Keratinocyte (primary cell): ENCODE measurements at regions not wholly inside any gene's neighbourhood (a gene's known extent, or its start where the extent isn't known, plus 50 kb on each side); places are given as distances from the start of the nearest gene placed in this dataset.

Source experiments
- DNase-seq: peaks from one replicate; pipeline ENCODE4 v3.0.0-alpha.2; 2011; ENCODE audit warnings: low read depth, missing footprints, low spot score
- FAIRE-seq: peaks from 2 replicates; lab custom pipeline; 2011; peaks lifted over from hg19 to GRCh38; lab: Jason Lieb, UNC
- H2AFZ ChIP-seq: 2 replicates; pipeline ENCODE4 v1.6.0; 2012; ENCODE audit warnings: low read length, control low read depth, inconsistent platforms; ENCODE audit not compliant: control insufficient read depth
- H3K27ac ChIP-seq: 2 replicates; pipeline ENCODE4 v1.5.1; 2011; ENCODE audit warnings: low read length; ENCODE audit not compliant: control insufficient read depth, insufficient read depth
- H3K27me3 ChIP-seq: 3 replicates; pipeline ENCODE4 v1.6.0; 2011; ENCODE audit warnings: low read length; ENCODE audit not compliant: control insufficient read depth, insufficient read depth; ENCODE audit errors: extremely low read depth
- H3K36me3 ChIP-seq, 2 experiments: 2 replicates in 1 of 2; 3 replicates in 1 of 2; pipeline ENCODE4 v1.5.1; 2011; ENCODE audit warnings: low read length in 2 of 2, mild to moderate bottlenecking in 1 of 2; ENCODE audit not compliant: control insufficient read depth in 2 of 2, insufficient read depth in 2 of 2; ENCODE audit errors: extremely low read depth in 1 of 2
- H3K4me1 ChIP-seq: 3 replicates; pipeline ENCODE4 v1.5.1; 2011; ENCODE audit warnings: low read length; ENCODE audit not compliant: control insufficient read depth, insufficient read depth; ENCODE audit errors: extremely low read depth
- H3K4me2 ChIP-seq: 3 replicates; pipeline ENCODE4 v1.6.0; 2011; ENCODE audit warnings: low read depth, low read length; ENCODE audit not compliant: control insufficient read depth, insufficient read depth; ENCODE audit errors: extremely low read depth
- H3K4me3 ChIP-seq, 3 experiments: fragments of 200-600 bp in 1 of 3; sonication (generic) in 1 of 3; 2 replicates in 2 of 3; 3 replicates in 1 of 3; pipeline ENCODE4 v1.5.1; 2011 to 2016; ENCODE audit warnings: low read length in 3 of 3, mild to moderate bottlenecking in 3 of 3, control low read depth in 2 of 3, inconsistent platforms in 1 of 3, low read depth in 1 of 3, mixed read lengths in 1 of 3, mixed run types in 1 of 3, moderate library complexity in 1 of 3; ENCODE audit not compliant: control insufficient read depth in 2 of 3, insufficient read depth in 2 of 3; ENCODE audit errors: extremely low read depth in 1 of 3
- H3K79me2 ChIP-seq: 2 replicates; pipeline ENCODE4 v1.6.0; 2012; ENCODE audit warnings: low read length; ENCODE audit not compliant: control insufficient read depth, insufficient read depth
- H3K9ac ChIP-seq: 3 replicates; pipeline ENCODE4 v1.6.0; 2011; ENCODE audit warnings: low read length; ENCODE audit not compliant: control insufficient read depth, insufficient read depth; ENCODE audit errors: extremely low read depth
- H3K9me1 ChIP-seq: 3 replicates; pipeline ENCODE4 v1.6.0; 2011; ENCODE audit warnings: low read length; ENCODE audit not compliant: control insufficient read depth, insufficient read depth; ENCODE audit errors: extremely low read depth
- H3K9me3 ChIP-seq: 2 replicates; pipeline ENCODE4 v1.5.1; 2012; ENCODE audit warnings: low read depth, low read length; ENCODE audit not compliant: control insufficient read depth
- H4K20me1 ChIP-seq: 3 replicates; pipeline ENCODE4 v1.6.0; 2011; ENCODE audit warnings: low read length; ENCODE audit not compliant: control insufficient read depth, insufficient read depth; ENCODE audit errors: extremely low read depth
- CTCF ChIP-seq, 3 experiments: IDR thresholded peaks in 1 of 3; conservative IDR thresholded peaks in 1 of 3; optimal IDR thresholded peaks in 1 of 3; 2 replicates in 2 of 3; 3 replicates in 1 of 3; pipeline versions ENCODE3 to v1.5.1; 2011; ENCODE audit warnings: low read length in 3 of 3, mild to moderate bottlenecking in 3 of 3, moderate library complexity in 2 of 3, control low read depth in 1 of 3, inconsistent platforms in 1 of 3; ENCODE audit not compliant: insufficient read depth in 2 of 3; ENCODE audit errors: extremely low read depth in 1 of 3
- EZH2 ChIP-seq: IDR thresholded peaks from one replicate; pipeline ENCODE4 v1.6.1; 2012; ENCODE audit warnings: inconsistent platforms, mild to moderate bottlenecking, low read length, moderate library complexity
- dilution Hi-C: fragments of 300-500 bp; cut with MboI; formaldehyde crosslinking; loops from one replicate; pipeline ENCODE4 v1.7.0; 2020; ENCODE audit warnings: low sequenced_read_pairs; ENCODE audit not compliant: extremely low pct_ligation_motif_present

GRCh38 chr3:106824856-106825255 lies 552.4 kb upstream of the CCDC54 start:
- DNase-seq (no peak), FAIRE-seq (no peak)
- no peaks in the 10 kb centered on the region for H3K9me3 ChIP-seq
- H3K9me1 ChIP-seq = no peaks in the 10 kb centered on the region
- H3K4me1 ChIP-seq = peaks cover 4% of the 10 kb centered on the region
- H4K20me1 ChIP-seq = no peaks in the 10 kb centered on the region
- H2AFZ ChIP-seq = no peak overlapping the region
- dilution Hi-C loops = no loop called here
- no peak overlapping the region for H3K9ac ChIP-seq
- no peaks in the 10 kb centered on the region for H3K27me3 ChIP-seq
- H3K4me3 ChIP-seq = no peak overlapping the region
- H3K79me2 ChIP-seq = no peaks in the 10 kb centered on the region
- H3K27ac ChIP-seq = no peak overlapping the region
- TF ChIP-seq EZH2 = no peak
- peak in 1 of 3 experiments; percentile 54 for TF ChIP-seq CTCF (optimal IDR thresholded peaks at IDR 0.05 in 1 of 3, IDR thresholded peaks at IDR 0.05 in 1 of 3, conservative IDR thresholded peaks at IDR 0.05 in 1 of 3; ENCODE audit: extremely low read depth in 1 of 3, insufficient read depth in 2 of 3, low read length in 3 of 3)
- no peak overlapping the region for H3K4me2 ChIP-seq
- no peaks in the 10 kb centered on the region for H3K36me3 ChIP-seq

- DNase-seq (no peak), FAIRE-seq (no peak)
- Histone ChIP-seq H3K9ac (no peak overlapping the region), H3K4me1 (peaks cover 4% of the 10 kb centered on the region), H3K79me2 (no peaks in the 10 kb centered on the region), H3K27me3 (no peaks in the 10 kb centered on the region), H3K27ac (no peak overlapping the region), H3K4me3 (no peak overlapping the region), H2AFZ (no peak overlapping the region), H3K9me1 (no peaks in the 10 kb centered on the region), H4K20me1 (no peaks in the 10 kb centered on the region), H3K36me3 (no peaks in the 10 kb centered on the region), H3K4me2 (no peak overlapping the region), H3K9me3 (no peaks in the 10 kb centered on the region)
- dilution Hi-C loops = no loop called here
- TF ChIP-seq CTCF (optimal IDR thresholded peaks at IDR 0.05 in 1 of 3, IDR thresholded peaks at IDR 0.05 in 1 of 3, conservative IDR thresholded peaks at IDR 0.05 in 1 of 3; ENCODE audit: extremely low read depth in 1 of 3, insufficient read depth in 2 of 3, low read length in 3 of 3) = no peak
- no peak for TF ChIP-seq EZH2
Measured at GRCh38 chr3:106825962-106826605, 551.2 kb upstream of the CCDC54 start.
